ENCODE measurements at regions not wholly inside any gene's neighbourhood (a gene's known extent, or its start where the extent isn't known, plus 50 kb on each side); places are given as distances from the start of the nearest gene placed in this dataset.

DNA sequence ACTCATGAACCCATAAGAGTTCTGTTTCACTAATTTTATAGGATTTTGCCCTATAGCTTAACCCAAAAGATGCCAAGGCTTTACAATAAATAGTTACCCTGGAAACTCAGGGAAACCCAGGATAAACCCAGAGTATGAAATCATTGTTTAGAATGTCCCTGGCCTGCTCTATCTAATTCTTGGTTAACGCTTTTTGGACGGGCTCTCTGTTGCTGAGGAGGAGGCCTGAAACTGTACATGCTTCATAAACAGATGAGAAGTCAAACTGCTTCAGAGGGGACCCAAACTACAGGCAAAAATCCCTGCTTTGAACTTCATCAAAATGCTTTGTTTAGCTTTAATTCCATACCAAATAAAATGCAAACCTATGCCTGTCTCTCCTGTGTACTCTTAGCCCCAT lies 291.9 kb downstream of the SH3GL2 start:
- Histone ChIP-seq H3K9ac (replicated peaks; ENCODE audit: extremely low read depth, insufficient read depth, low read length) (no peak overlapping the region), H4K20me1 (replicated peaks; ENCODE audit: control insufficient read depth, extremely low read depth, insufficient read depth, low read length) (no peaks in the 10 kb centered on the region), H3K4me1 (ENCODE audit: control insufficient read depth, extremely low read depth, insufficient read depth, low read length) (no peaks in the 10 kb centered on the region), H3K4me2 (ENCODE audit: insufficient read depth, low read length) (no peak overlapping the region), H3K79me2 (ENCODE audit: control insufficient read depth, insufficient read depth, low read length) (no peaks in the 10 kb centered on the region), H3K9me1 (replicated peaks; ENCODE audit: control insufficient read depth, extremely low read depth, insufficient read depth, low read length) (no peaks in the 10 kb centered on the region), H2AFZ (ENCODE audit: low read depth, low read length) (no peak overlapping the region), H3K36me3 (ENCODE audit: control insufficient read depth in 2 of 2, extremely low read depth in 1 of 2, insufficient read depth in 2 of 2, low read length in 2 of 2) (no peaks in the 10 kb centered on the region), H3K27ac (ENCODE audit: insufficient read depth, low read depth, low read length) (no peak overlapping the region), H3K9me3 (replicated peaks; ENCODE audit: control insufficient read depth, insufficient read depth, low read length) (no peaks in the 10 kb centered on the region), H3K27me3 (ENCODE audit: control insufficient read depth in 2 of 2, insufficient read depth in 2 of 2, low read length in 2 of 2) (no peaks in the 10 kb centered on the region), H3K4me3 (replicated peaks in 1 of 3; ENCODE audit: insufficient read depth in 1 of 3, low read depth in 1 of 3, low read length in 3 of 3) (no peak overlapping the region)
- intact Hi-C loops (cut with micrococcal nuclease), result no loop called here
- DNase-seq (ENCODE audit: low read depth, low spot score), result no peak
- dilution Hi-C loops (cut with MboI; ENCODE audit: extremely low pct_ligation_motif_present, low sequenced_read_pairs), result no loop called here
- no peak for TF ChIP-seq FOS (IDR thresholded peaks at IDR 0.05; ENCODE audit: borderline replicate concordance, insufficient read depth, low read length)
- TF ChIP-seq, protein P1, sequence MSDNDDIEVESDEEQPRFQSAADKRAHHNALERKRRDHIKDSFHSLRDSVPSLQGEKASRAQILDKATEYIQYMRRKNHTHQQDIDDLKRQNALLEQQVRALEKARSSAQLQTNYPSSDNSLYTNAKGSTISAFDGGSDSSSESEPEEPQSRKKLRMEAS (IDR thresholded peaks at IDR 0.05; ENCODE audit: insufficient read depth, insufficient read length), result no peak
- no peak for TF ChIP-seq POLR2A (IDR thresholded peaks at IDR 0.05; ENCODE audit: low read depth, low read length)
- no peak for TF ChIP-seq MYC (IDR thresholded peaks at IDR 0.05; ENCODE audit: low read depth, low read length)
- TF ChIP-seq, protein P2, sequence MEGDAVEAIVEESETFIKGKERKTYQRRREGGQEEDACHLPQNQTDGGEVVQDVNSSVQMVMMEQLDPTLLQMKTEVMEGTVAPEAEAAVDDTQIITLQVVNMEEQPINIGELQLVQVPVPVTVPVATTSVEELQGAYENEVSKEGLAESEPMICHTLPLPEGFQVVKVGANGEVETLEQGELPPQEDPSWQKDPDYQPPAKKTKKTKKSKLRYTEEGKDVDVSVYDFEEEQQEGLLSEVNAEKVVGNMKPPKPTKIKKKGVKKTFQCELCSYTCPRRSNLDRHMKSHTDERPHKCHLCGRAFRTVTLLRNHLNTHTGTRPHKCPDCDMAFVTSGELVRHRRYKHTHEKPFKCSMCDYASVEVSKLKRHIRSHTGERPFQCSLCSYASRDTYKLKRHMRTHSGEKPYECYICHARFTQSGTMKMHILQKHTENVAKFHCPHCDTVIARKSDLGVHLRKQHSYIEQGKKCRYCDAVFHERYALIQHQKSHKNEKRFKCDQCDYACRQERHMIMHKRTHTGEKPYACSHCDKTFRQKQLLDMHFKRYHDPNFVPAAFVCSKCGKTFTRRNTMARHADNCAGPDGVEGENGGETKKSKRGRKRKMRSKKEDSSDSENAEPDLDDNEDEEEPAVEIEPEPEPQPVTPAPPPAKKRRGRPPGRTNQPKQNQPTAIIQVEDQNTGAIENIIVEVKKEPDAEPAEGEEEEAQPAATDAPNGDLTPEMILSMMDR (IDR thresholded peaks at IDR 0.05; ENCODE audit: extremely low read depth in 1 of 2, insufficient read depth in 1 of 2, low read depth in 1 of 2, low read length in 2 of 2), result no peak
- no peak for TF ChIP-seq POLR2AphosphoS5 (IDR thresholded peaks at IDR 0.05; ENCODE audit: insufficient read depth, low read depth, low read length)
- no peak for TF ChIP-seq JUN (IDR thresholded peaks at IDR 0.05; ENCODE audit: borderline replicate concordance, insufficient read depth, insufficient read length, low read depth)
- TF ChIP-seq GATA2 (IDR thresholded peaks at IDR 0.05; ENCODE audit: insufficient read depth, insufficient read length, low read depth, low read length), result no peak
- no peak for TF ChIP-seq EZH2 (IDR thresholded peaks at IDR 0.05; ENCODE audit: borderline replicate concordance, low read depth, low read length, severe bottlenecking)
- BruUV-seq (replicated peaks), result no TSS peak
- CTCF ChIA-PET, result no interaction called here
- POLR2A ChIA-PET, result no interaction called here
- no peak for FAIRE-seq
